CD4-positive, alpha-beta T cell (primary cell): ENCODE measurements at regions not wholly inside any gene's neighbourhood (a gene's known extent, or its start where the extent isn't known, plus 50 kb on each side); places are given as distances from the start of the nearest gene placed in this dataset.

ENCODE experiments used
- ATAC-seq: fragments of 200-7000 bp; cut with Tn5 transposase; one replicate; pipeline ENCODE4 v1.10.0; 2022; ENCODE audit warnings: mild to moderate bottlenecking; ENCODE audit not compliant: poor library complexity
- CTCF ChIA-PET: fragments of 350-600 bp; sonication (Branson Sonifier 250); formaldehyde crosslinking; loops from one replicate; lab custom pipeline; 2021; ENCODE audit warnings: antibody characterized with exemption, inconsistent platforms; lab: Charles Lee
- POLR2A ChIA-PET: fragments of 350-600 bp; sonication (Branson Sonifier 250); formaldehyde crosslinking; loops from one replicate; lab custom pipeline; 2021; ENCODE audit warnings: antibody characterized with exemption, inconsistent platforms; lab: Charles Lee
- DNase-seq, 14 experiments: peaks; one replicate each; pipeline ENCODE4 v3.0.0-alpha.2; 2013 to 2020; ENCODE audit warnings: mixed read lengths in 2 of 14
- H3K27ac ChIP-seq, 2 donors: one replicate each; pipeline versions ENCODE4 v1.5.1 to v1.7.0; 2013; ENCODE audit warnings: low read length in 2 of 2, low read depth in 1 of 2, mild to moderate bottlenecking in 1 of 2
- H3K27me3 ChIP-seq, 2 experiments: 1 replicate in 1 of 2; 2 replicates in 1 of 2; pipeline versions ENCODE4 v1.6.1 to v1.7.0; 2013; ENCODE audit warnings: low read length in 2 of 2, control low read depth in 1 of 2, mild to moderate bottlenecking in 1 of 2, moderate library complexity in 1 of 2; ENCODE audit not compliant: insufficient read depth in 2 of 2, control insufficient read depth in 1 of 2
- H3K36me3 ChIP-seq: one replicate; pipeline ENCODE4 v1.6.1; 2013; ENCODE audit warnings: low read length, control low read depth; ENCODE audit not compliant: insufficient read depth
- H3K4me1 ChIP-seq: one replicate; pipeline ENCODE4 v1.6.1; 2013; ENCODE audit warnings: low read length, control low read depth; ENCODE audit not compliant: insufficient read depth
- H3K4me3 ChIP-seq: one replicate; pipeline ENCODE4 v1.5.1; 2013; ENCODE audit warnings: mild to moderate bottlenecking, low read length, moderate library complexity
- H3K9me3 ChIP-seq, 2 experiments: 1 replicate in 1 of 2; 2 replicates in 1 of 2; pipeline versions ENCODE4 v1.6.1 to v1.7.0; 2013; ENCODE audit warnings: low read length in 2 of 2, mild to moderate bottlenecking in 2 of 2, control low read depth in 1 of 2, moderate library complexity in 1 of 2; ENCODE audit not compliant: control insufficient read depth in 1 of 2, insufficient read depth in 1 of 2
- H3K27ac Mint-ChIP-seq: one replicate; pipeline ENCODE4 v1.8.0; 2020; ENCODE audit warnings: mixed read lengths
- H3K27me3 Mint-ChIP-seq: one replicate; pipeline ENCODE4 v1.8.0; 2021; ENCODE audit warnings: mixed read lengths
- H3K36me3 Mint-ChIP-seq: one replicate; pipeline ENCODE4 v1.8.0; 2021; ENCODE audit warnings: low read depth, mixed read lengths
- H3K4me1 Mint-ChIP-seq: one replicate; pipeline ENCODE4 v1.8.0; 2021; ENCODE audit warnings: low read depth, mixed read lengths
- H3K4me3 Mint-ChIP-seq: one replicate; pipeline ENCODE4 v1.8.0; 2020; ENCODE audit warnings: mild to moderate bottlenecking, mixed read lengths
- H3K9me3 Mint-ChIP-seq: one replicate; pipeline ENCODE4 v1.8.0; 2020; ENCODE audit warnings: mixed read lengths
- intact Hi-C, 2 experiments: fragments of 100-400 bp; cut with DNase I in 1 of 2; cut with micrococcal nuclease in 1 of 2; formaldehyde crosslinking; loops; one replicate each; pipeline versions ENCODE4 v1.15.1 to v1.9.0; 2023 to 2025; cut with DNase I, micrococcal nuclease
- TF ChIP-seq, protein P1 (sequence below): fragments of 200-600 bp; IDR thresholded peaks from one replicate; pipeline ENCODE4 v1.8.0; 2022; ENCODE audit warnings: antibody characterized with exemption, mild to moderate bottlenecking

DNA sequence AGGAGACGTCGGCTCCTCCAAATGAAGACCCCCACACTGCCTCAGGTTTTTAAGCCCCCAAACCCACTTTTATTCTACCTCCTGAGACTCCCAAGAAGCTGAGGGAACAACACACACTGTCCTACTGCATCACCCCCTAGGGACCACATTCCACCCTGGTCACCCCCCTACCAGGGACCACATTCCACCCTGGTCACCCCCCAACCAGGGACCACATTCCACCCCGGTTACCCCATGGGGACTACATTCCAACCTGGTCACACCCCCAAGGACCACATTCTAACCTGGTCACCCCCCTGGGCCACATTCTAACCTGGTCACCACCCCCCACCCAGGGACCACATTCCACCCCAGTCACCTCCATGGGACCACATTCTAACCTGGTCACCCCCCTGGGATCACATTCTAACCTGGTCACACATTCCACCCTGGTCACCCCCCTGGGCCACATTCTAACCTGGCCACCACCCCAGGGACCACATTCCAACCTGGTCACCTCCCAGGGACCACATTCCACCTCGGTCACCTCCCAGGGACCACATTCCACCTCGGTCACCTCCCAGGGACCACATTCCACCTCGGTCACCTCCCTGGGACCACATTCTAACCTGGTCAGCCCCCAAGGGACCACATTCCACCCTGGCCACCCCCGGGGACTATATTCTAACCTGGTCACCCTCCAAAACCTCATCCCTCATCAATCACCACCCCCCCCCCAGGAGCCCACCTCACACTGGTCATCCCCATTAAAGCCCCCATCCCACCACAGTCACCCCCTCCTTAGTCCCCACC, 587.6 kb downstream of the NPHP4 start:
- no peaks in the 10 kb centered on the region for H3K36me3 Mint-ChIP-seq
- DNase-seq (no peak), ATAC-seq (no peak)
- Histone ChIP-seq H3K27ac (no peak overlapping the region), H3K4me3 (no peak overlapping the region), H3K27me3 (no peaks in the 10 kb centered on the region), H3K4me1 (peaks cover 3% of the 10 kb centered on the region), H3K9me3 (peaks cover 0 to 11% of the 10 kb centered on the region in 2 experiments), H3K36me3 (no peaks in the 10 kb centered on the region)
- H3K27me3 Mint-ChIP-seq = no peaks in the 10 kb centered on the region
- peaks cover 5% of the 10 kb centered on the region for H3K4me1 Mint-ChIP-seq
- TF ChIP-seq, protein P1, sequence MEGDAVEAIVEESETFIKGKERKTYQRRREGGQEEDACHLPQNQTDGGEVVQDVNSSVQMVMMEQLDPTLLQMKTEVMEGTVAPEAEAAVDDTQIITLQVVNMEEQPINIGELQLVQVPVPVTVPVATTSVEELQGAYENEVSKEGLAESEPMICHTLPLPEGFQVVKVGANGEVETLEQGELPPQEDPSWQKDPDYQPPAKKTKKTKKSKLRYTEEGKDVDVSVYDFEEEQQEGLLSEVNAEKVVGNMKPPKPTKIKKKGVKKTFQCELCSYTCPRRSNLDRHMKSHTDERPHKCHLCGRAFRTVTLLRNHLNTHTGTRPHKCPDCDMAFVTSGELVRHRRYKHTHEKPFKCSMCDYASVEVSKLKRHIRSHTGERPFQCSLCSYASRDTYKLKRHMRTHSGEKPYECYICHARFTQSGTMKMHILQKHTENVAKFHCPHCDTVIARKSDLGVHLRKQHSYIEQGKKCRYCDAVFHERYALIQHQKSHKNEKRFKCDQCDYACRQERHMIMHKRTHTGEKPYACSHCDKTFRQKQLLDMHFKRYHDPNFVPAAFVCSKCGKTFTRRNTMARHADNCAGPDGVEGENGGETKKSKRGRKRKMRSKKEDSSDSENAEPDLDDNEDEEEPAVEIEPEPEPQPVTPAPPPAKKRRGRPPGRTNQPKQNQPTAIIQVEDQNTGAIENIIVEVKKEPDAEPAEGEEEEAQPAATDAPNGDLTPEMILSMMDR = no peak
- H3K4me3 Mint-ChIP-seq = no peak overlapping the region
- no peak overlapping the region for H3K27ac Mint-ChIP-seq
- H3K9me3 Mint-ChIP-seq = no peaks in the 10 kb centered on the region
- intact Hi-C loops = no loop called here
- ChIA-PET CTCF (no interaction called here), POLR2A (no interaction called here)

DNA sequence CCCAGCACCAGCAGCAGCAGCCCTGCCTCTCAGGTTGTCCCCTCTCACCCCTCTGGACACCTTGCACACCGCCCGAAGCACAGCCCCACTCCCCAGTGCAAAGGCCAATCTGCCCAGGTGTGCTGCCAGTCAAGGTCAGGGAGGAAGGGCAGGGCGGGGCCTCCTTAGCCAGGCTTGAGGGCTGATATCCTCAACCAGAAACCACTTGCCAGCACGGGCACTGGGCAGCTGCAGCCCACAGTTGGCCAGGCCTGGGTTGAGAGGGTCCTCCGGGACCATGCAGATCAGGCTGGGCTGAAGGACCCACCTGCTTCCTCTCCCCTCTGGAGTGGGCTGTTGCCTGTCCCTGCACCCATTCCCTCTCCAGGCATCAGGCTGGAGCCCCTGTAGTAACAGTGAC, 588.3 kb downstream of the NPHP4 start:
- Mint-ChIP-seq H3K4me1 (peaks cover 11% of the 10 kb centered on the region), H3K36me3 (no peaks in the 10 kb centered on the region), H3K27me3 (no peaks in the 10 kb centered on the region), H3K27ac (no peak overlapping the region), H3K4me3 (no peak overlapping the region), H3K9me3 (no peaks in the 10 kb centered on the region)
- intact Hi-C loops = no loop called here
- Histone ChIP-seq H3K4me1 (peaks cover 3% of the 10 kb centered on the region), H3K27ac (no peak overlapping the region), H3K36me3 (no peaks in the 10 kb centered on the region), H3K27me3 (no peaks in the 10 kb centered on the region), H3K9me3 (peaks cover 0 to 11% of the 10 kb centered on the region in 2 experiments), H3K4me3 (no peak overlapping the region)
- no peak for ATAC-seq
- ChIA-PET POLR2A (no interaction called here), CTCF (no interaction called here)
- TF ChIP-seq, protein P1 = no peak
- DNase-seq = no peak

- Mint-ChIP-seq H3K27me3 (no peaks in the 10 kb centered on the region), H3K9me3 (no peaks in the 10 kb centered on the region), H3K4me3 (no peak overlapping the region), H3K36me3 (no peaks in the 10 kb centered on the region), H3K27ac (no peak overlapping the region), H3K4me1 (peaks cover 13% of the 10 kb centered on the region)
- Histone ChIP-seq H3K27ac (no peak overlapping the region), H3K4me3 (no peak overlapping the region), H3K27me3 (no peaks in the 10 kb centered on the region), H3K36me3 (no peaks in the 10 kb centered on the region), H3K9me3 (peaks cover 0 to 6% of the 10 kb centered on the region in 2 experiments), H3K4me1 (peaks cover 3% of the 10 kb centered on the region)
- intact Hi-C loops = no loop called here
- DNase-seq (no peak), ATAC-seq (no peak)
- ChIA-PET CTCF (no interaction called here), POLR2A (no interaction called here)
- TF ChIP-seq, protein P1 = no peak
Observed at GRCh38 chr1:5402618-5403017, 589.6 kb downstream of the NPHP4 start.
